K562 (cell line): ENCODE measurements at regions not wholly inside any gene's neighbourhood (a gene's known extent, or its start where the extent isn't known, plus 50 kb on each side); places are given as distances from the start of the nearest gene placed in this dataset.

ENCODE experiments used
- CC2D1A ChIP-seq: fragments of 450-650 bp; IDR thresholded peaks from 2 replicates; pipeline ENCODE4 v1.6.1; 2017; ENCODE audit warnings: mild to moderate bottlenecking
- ETV6 ChIP-seq, 3 experiments: fragments of 150-350 bp in 1 of 3; sonication (generic) in 1 of 3; formaldehyde crosslinking in 1 of 3; IDR thresholded peaks; 2 replicates each; pipeline versions ENCODE4 v1.6.1 to v1.8.0; 2014 to 2022; ENCODE audit warnings: borderline replicate concordance in 2 of 3, low read depth in 2 of 3, antibody characterized with exemption in 1 of 3, low read length in 1 of 3, mild to moderate bottlenecking in 1 of 3, missing genetic modification reagents in 1 of 3
- RBBP5 ChIP-seq: fragments of 200-600 bp; sonication (generic); IDR thresholded peaks from 2 replicates; pipeline ENCODE4 v1.6.1; 2012; ENCODE audit warnings: borderline replicate concordance, mild to moderate bottlenecking, low read length, control low read depth, inconsistent platforms; ENCODE audit not compliant: insufficient read depth, poor library complexity, severe bottlenecking
- TAF9B ChIP-seq: fragments of 450-650 bp; IDR thresholded peaks from 2 replicates; pipeline ENCODE4 v1.6.1; 2018; ENCODE audit warnings: mild to moderate bottlenecking; ENCODE audit not compliant: partially characterized antibody
- XRCC3 ChIP-seq: fragments of 450-650 bp; IDR thresholded peaks from 2 replicates; pipeline ENCODE4 v1.6.1; 2017; ENCODE audit warnings: mild to moderate bottlenecking, moderate library complexity
- ZNF609 ChIP-seq: sonication (generic); formaldehyde crosslinking; IDR thresholded peaks from 2 replicates; pipeline ENCODE4 v1.8.1; 2023; ENCODE audit warnings: missing genetic modification reagents, mild to moderate bottlenecking, borderline replicate concordance
- TF ChIP-seq, protein P1 (sequence below): fragments of 200-600 bp; sonication (generic); IDR thresholded peaks from one replicate; pipeline ENCODE4 v1.6.1; 2012; ENCODE audit warnings: mild to moderate bottlenecking, low read depth, low read length, inconsistent platforms
- TF ChIP-seq, protein P2 (sequence below): fragments of 250-450 bp; sonication (Bioruptor Pico); IDR thresholded peaks from 2 replicates; pipeline ENCODE4 v1.5.1; 2021; ENCODE audit warnings: mild to moderate bottlenecking

- TF ChIP-seq, protein P1, sequence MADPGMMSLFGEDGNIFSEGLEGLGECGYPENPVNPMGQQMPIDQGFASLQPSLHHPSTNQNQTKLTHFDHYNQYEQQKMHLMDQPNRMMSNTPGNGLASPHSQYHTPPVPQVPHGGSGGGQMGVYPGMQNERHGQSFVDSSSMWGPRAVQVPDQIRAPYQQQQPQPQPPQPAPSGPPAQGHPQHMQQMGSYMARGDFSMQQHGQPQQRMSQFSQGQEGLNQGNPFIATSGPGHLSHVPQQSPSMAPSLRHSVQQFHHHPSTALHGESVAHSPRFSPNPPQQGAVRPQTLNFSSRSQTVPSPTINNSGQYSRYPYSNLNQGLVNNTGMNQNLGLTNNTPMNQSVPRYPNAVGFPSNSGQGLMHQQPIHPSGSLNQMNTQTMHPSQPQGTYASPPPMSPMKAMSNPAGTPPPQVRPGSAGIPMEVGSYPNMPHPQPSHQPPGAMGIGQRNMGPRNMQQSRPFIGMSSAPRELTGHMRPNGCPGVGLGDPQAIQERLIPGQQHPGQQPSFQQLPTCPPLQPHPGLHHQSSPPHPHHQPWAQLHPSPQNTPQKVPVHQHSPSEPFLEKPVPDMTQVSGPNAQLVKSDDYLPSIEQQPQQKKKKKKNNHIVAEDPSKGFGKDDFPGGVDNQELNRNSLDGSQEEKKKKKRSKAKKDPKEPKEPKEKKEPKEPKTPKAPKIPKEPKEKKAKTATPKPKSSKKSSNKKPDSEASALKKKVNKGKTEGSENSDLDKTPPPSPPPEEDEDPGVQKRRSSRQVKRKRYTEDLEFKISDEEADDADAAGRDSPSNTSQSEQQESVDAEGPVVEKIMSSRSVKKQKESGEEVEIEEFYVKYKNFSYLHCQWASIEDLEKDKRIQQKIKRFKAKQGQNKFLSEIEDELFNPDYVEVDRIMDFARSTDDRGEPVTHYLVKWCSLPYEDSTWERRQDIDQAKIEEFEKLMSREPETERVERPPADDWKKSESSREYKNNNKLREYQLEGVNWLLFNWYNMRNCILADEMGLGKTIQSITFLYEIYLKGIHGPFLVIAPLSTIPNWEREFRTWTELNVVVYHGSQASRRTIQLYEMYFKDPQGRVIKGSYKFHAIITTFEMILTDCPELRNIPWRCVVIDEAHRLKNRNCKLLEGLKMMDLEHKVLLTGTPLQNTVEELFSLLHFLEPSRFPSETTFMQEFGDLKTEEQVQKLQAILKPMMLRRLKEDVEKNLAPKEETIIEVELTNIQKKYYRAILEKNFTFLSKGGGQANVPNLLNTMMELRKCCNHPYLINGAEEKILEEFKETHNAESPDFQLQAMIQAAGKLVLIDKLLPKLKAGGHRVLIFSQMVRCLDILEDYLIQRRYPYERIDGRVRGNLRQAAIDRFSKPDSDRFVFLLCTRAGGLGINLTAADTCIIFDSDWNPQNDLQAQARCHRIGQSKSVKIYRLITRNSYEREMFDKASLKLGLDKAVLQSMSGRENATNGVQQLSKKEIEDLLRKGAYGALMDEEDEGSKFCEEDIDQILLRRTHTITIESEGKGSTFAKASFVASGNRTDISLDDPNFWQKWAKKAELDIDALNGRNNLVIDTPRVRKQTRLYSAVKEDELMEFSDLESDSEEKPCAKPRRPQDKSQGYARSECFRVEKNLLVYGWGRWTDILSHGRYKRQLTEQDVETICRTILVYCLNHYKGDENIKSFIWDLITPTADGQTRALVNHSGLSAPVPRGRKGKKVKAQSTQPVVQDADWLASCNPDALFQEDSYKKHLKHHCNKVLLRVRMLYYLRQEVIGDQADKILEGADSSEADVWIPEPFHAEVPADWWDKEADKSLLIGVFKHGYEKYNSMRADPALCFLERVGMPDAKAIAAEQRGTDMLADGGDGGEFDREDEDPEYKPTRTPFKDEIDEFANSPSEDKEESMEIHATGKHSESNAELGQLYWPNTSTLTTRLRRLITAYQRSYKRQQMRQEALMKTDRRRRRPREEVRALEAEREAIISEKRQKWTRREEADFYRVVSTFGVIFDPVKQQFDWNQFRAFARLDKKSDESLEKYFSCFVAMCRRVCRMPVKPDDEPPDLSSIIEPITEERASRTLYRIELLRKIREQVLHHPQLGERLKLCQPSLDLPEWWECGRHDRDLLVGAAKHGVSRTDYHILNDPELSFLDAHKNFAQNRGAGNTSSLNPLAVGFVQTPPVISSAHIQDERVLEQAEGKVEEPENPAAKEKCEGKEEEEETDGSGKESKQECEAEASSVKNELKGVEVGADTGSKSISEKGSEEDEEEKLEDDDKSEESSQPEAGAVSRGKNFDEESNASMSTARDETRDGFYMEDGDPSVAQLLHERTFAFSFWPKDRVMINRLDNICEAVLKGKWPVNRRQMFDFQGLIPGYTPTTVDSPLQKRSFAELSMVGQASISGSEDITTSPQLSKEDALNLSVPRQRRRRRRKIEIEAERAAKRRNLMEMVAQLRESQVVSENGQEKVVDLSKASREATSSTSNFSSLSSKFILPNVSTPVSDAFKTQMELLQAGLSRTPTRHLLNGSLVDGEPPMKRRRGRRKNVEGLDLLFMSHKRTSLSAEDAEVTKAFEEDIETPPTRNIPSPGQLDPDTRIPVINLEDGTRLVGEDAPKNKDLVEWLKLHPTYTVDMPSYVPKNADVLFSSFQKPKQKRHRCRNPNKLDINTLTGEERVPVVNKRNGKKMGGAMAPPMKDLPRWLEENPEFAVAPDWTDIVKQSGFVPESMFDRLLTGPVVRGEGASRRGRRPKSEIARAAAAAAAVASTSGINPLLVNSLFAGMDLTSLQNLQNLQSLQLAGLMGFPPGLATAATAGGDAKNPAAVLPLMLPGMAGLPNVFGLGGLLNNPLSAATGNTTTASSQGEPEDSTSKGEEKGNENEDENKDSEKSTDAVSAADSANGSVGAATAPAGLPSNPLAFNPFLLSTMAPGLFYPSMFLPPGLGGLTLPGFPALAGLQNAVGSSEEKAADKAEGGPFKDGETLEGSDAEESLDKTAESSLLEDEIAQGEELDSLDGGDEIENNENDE, result no peak
- TF ChIP-seq CC2D1A (no peak), RBBP5 (peak; percentile 52), ETV6 (IDR thresholded peaks at IDR 0.05; ENCODE audit: borderline replicate concordance in 1 of 2, low read depth in 2 of 2, low read length in 1 of 2) (no peak), ETV6 (CRISPR knock-in tag; IDR thresholded peaks at IDR 0.05; ENCODE audit: borderline replicate concordance) (no peak), ZNF609 (CRISPR knock-in tag) (no peak), XRCC3 (no peak), TAF9B (no peak)
- TF ChIP-seq, protein P2, sequence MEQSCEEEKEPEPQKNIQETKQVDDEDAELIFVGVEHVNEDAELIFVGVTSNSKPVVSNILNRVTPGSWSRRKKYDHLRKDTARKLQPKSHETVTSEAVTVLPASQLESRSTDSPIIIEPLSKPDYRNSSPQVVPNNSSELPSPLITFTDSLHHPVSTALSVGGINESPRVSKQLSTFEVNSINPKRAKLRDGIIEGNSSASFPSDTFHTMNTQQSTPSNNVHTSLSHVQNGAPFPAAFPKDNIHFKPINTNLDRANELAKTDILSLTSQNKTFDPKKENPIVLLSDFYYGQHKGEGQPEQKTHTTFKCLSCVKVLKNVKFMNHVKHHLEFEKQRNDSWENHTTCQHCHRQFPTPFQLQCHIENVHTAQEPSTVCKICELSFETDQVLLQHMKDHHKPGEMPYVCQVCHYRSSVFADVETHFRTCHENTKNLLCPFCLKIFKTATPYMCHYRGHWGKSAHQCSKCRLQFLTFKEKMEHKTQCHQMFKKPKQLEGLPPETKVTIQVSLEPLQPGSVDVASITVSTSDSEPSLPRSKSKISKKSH, result no peak
Observed at GRCh38 chr10:61830072-61830845, 71.2 kb upstream of the ARID5B start (continued).
